ENCODE measurements at regions not wholly inside any gene's neighbourhood (a gene's known extent, or its start where the extent isn't known, plus 50 kb on each side); places are given as distances from the start of the nearest gene placed in this dataset.

DNA sequence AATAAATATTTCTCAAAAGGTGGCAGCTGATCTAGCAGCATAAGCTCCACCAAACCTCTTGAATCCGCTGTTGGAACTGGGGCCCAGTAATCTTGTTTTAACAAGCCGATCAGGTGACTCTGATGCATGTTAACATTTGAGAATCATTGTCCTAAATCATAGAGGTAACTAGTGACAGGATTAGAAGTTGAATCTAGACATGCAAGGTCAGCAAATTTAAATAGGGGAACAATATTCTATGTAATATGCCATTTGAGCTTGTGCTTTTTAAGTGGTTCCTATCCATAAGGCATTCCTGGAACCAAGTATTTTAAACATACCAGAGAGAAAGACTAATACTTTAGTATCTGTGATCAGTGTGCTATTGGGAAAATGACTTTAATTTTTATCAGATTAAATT, 412.8 kb downstream of the PYDC2 start:
- TF ChIP-seq POLR2AphosphoS5 (IDR thresholded peaks at IDR 0.05; ENCODE audit: low read depth, low read length): no peak
- no peak for TF ChIP-seq POLR2A (IDR thresholded peaks at IDR 0.05; ENCODE audit: low read depth, low read length)
- TF ChIP-seq TAF1 (IDR thresholded peaks at IDR 0.05; ENCODE audit: borderline replicate concordance, low read depth, low read length): no peak

Measured in GM12892 (cell line).